K562 (cell line): ENCODE measurements at regions not wholly inside any gene's neighbourhood (a gene's known extent, or its start where the extent isn't known, plus 50 kb on each side); places are given as distances from the start of the nearest gene placed in this dataset.
A peak's percentile ranks its signal among the peaks of the same experiment; 100 is the strongest.

Experiments used
- DPF2 ChIP-seq: fragments of 450-650 bp; IDR thresholded peaks from 2 replicates; pipeline ENCODE4 v1.6.1; 2016
- SMARCA5 ChIP-seq: fragments of 450-650 bp; IDR thresholded peaks from 2 replicates; pipeline ENCODE4 v1.6.1; 2016
- SOX6 ChIP-seq: fragments of 450-650 bp; IDR thresholded peaks from 2 replicates; pipeline ENCODE4 v1.6.1; 2014; ENCODE audit warnings: mild to moderate bottlenecking
- TCF3 ChIP-seq: sonication (generic); formaldehyde crosslinking; IDR thresholded peaks from 2 replicates; pipeline ENCODE4 v1.4.0; 2020; ENCODE audit warnings: mild to moderate bottlenecking, missing genetic modification reagents
- ZBED1 ChIP-seq: IDR thresholded peaks from 2 replicates; pipeline ENCODE4 v1.6.1; 2014
- ZFP1 ChIP-seq: fragments of 450-650 bp; formaldehyde crosslinking; IDR thresholded peaks from 2 replicates; pipeline ENCODE4 v1.4.0; 2020; ENCODE audit warnings: mild to moderate bottlenecking, mixed read lengths
- TF ChIP-seq, protein P1 (sequence below): sonication (generic); formaldehyde crosslinking; IDR thresholded peaks from 2 replicates; pipeline ENCODE4 v1.8.1; 2023; ENCODE audit warnings: mild to moderate bottlenecking, missing genetic modification reagents
- TF ChIP-seq, protein P2 (sequence below): sonication (generic); formaldehyde crosslinking; IDR thresholded peaks from 2 replicates; pipeline ENCODE4 v1.8.1; 2023; ENCODE audit warnings: mild to moderate bottlenecking, missing genetic modification reagents

DNA sequence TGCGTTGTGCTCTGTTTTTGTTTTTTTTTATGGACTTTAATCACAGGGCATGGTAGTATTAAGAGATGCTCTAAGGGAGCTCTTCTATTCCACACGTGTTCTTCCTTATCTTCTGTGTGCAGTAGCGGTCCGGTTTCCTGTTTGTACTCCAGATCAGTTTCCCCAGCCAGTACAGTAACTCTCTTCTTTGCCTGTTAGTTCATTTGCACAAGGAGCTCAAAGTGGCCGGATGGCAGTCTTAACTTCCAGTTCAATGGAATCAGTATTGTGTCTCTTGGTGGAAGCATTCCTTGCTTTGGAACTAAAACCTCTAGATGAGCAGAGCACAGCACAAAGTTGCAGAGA lies 122.0 kb downstream of the KLF13 start (continued):
- TF ChIP-seq, protein P1, sequence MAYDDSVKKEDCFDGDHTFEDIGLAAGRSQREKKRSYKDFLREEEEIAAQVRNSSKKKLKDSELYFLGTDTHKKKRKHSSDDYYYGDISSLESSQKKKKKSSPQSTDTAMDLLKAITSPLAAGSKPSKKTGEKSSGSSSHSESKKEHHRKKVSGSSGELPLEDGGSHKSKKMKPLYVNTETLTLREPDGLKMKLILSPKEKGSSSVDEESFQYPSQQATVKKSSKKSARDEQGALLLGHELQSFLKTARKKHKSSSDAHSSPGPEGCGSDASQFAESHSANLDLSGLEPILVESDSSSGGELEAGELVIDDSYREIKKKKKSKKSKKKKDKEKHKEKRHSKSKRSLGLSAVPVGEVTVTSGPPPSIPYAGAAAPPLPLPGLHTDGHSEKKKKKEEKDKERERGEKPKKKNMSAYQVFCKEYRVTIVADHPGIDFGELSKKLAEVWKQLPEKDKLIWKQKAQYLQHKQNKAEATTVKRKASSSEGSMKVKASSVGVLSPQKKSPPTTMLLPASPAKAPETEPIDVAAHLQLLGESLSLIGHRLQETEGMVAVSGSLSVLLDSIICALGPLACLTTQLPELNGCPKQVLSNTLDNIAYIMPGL (CRISPR knock-in tag), result no peak
- peak; percentile 21; the same call in 1 of the 2 replicates for TF ChIP-seq DPF2
- TF ChIP-seq ZBED1, result no peak
- TF ChIP-seq SMARCA5, result no peak
- no peak for TF ChIP-seq ZFP1 (CRISPR knock-in tag)
- peak; percentile 22; the same call in 1 of the 2 replicates for TF ChIP-seq TCF3 (CRISPR knock-in tag)
- no peak for TF ChIP-seq SOX6
- TF ChIP-seq, protein P2, sequence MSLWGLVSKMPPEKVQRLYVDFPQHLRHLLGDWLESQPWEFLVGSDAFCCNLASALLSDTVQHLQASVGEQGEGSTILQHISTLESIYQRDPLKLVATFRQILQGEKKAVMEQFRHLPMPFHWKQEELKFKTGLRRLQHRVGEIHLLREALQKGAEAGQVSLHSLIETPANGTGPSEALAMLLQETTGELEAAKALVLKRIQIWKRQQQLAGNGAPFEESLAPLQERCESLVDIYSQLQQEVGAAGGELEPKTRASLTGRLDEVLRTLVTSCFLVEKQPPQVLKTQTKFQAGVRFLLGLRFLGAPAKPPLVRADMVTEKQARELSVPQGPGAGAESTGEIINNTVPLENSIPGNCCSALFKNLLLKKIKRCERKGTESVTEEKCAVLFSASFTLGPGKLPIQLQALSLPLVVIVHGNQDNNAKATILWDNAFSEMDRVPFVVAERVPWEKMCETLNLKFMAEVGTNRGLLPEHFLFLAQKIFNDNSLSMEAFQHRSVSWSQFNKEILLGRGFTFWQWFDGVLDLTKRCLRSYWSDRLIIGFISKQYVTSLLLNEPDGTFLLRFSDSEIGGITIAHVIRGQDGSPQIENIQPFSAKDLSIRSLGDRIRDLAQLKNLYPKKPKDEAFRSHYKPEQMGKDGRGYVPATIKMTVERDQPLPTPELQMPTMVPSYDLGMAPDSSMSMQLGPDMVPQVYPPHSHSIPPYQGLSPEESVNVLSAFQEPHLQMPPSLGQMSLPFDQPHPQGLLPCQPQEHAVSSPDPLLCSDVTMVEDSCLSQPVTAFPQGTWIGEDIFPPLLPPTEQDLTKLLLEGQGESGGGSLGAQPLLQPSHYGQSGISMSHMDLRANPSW (CRISPR knock-in tag), result no peak
